NCI-H1417 treated with DMSO at 0.1 percent for 48 hours (cell line): ENCODE measurements at regions not wholly inside any gene's neighbourhood (a gene's known extent, or its start where the extent isn't known, plus 50 kb on each side); places are given as distances from the start of the nearest gene placed in this dataset.
"Not testable (repeated sequence)": the region's sequence is repeated elsewhere in the genome, so short reads cannot be mapped to it uniquely, and the experiment has no call there.

Source experiments
- DNase-seq: peaks from one replicate; lab custom pipeline; 2025; lab: John Stamatoyannopoulos, UW

DNA sequence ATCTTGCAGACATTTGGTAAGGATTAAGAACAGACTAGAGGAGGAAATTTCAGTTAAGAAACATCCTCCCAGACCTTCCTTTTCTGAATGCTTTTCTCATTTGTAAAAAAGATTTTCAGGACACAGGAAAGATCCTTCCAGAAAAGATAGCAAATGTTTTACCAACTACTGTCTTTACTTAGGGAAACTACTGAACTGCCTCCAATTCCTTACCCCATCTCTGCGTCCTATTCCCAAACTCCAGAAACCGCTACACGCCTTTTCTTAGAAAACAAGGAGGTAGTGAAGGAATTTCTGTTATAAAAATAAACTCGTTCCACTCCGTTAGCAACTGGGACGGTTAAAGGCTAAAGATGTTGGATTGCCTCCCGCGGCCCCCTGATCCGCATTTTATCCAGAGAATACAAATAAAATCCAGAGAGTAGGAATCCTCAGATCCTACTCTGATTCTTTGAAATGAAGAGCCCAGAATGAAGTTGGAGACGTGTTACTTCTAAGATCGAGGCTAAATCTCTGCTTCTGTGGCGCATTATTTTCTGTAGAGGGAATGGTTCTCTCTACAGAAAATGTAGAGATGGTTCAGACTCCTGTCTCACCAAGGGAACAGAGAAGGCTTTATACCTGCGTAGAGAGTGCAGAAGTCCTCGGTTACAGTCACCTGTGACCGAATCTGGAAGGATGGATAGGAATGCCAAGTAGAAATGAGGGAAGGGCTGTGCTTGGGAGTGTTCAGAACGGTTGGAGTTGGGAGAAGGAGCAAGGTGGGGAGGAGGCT, 133.0 kb downstream of the GPX5 start:
- DNase-seq: no peak

DNA sequence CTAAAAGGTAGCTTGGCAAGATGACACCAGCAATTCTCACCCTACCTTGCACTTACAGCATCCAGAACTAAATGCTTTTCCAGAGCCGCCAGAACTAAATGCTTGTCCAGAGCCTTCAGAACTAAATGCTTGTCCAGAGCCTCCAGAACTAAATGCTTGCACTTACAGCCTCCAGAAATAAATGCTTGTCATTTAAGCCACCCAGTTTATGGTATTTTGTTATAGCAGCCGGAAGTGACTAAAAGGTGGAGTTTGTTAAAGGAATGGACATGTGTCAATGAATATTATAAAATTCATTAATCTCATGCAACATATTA, 133.5 kb downstream of the GPX5 start:
- DNase-seq: no peak

DNA sequence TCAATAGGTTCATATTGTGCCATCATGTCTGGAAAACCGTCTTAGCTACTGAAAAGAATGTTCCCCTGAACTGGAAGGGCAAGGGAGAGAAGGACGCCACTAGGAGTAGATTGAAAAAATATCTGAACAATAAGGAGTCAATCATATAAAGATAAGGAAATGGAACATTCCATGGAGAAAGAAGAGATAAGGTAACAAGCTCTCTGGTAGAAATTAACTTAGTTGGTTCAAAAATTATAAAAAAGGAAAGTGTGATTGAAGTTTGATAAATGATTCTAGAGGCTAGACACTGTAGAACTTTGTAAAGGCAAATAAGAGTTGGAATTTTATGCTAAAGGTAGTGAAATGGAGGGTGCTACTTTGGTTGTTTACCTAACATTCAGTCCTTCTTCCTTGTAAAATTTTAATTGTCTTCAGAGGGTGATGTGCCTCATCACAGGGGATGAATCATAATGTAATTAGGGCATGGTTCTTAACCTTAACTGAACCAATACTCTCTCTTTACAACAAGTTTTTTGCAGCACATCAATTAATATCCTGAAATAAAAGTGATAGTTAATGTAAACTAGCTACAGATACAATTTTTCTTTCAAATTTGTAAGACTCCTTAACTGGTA, 135.5 kb downstream of the GPX5 start:
- no peak for DNase-seq

DNA sequence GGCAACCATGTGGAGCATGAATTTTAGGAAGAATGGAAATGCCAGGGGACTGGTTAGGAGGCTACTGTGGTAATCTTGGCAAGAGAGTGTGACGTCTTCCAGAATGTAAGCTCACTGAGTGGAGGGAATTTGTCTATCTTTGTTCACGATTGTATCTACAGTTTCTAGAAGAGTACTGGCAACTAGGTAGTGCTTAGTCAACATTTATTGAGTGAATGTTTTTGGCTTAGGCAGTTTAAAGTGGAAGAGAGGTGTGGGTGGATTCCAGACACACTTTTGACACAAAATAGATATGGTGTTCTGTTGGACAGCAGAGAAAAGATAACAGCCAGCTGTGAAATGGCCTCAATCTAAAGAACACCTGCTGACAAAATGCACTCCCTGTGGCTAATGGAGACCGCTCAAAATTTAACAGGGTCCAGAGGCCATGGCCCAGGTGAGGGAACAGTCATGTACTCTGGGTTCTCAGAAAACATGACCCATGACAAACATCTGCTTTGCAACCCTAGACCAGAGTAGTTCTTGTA, 139.3 kb downstream of the GPX5 start:
- no peak for DNase-seq

DNA sequence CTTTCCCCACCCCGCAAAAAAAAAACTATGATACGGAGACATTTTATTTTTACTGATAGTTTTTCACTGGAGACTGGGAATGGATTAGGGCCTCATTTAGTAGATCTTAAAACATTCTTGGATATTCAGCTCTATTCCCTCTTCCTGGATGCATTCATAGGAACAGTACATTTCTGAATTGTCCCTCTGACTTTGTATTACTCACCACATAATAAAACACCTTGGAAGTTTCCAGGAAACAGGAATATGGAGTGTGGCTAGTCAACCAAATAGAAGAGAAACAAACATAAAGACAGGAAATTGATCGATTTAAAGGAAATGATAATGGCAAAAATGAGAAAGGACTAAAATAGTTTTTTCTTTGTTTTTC, 147.7 kb downstream of the GPX5 start:
- DNase-seq: no peak

DNA sequence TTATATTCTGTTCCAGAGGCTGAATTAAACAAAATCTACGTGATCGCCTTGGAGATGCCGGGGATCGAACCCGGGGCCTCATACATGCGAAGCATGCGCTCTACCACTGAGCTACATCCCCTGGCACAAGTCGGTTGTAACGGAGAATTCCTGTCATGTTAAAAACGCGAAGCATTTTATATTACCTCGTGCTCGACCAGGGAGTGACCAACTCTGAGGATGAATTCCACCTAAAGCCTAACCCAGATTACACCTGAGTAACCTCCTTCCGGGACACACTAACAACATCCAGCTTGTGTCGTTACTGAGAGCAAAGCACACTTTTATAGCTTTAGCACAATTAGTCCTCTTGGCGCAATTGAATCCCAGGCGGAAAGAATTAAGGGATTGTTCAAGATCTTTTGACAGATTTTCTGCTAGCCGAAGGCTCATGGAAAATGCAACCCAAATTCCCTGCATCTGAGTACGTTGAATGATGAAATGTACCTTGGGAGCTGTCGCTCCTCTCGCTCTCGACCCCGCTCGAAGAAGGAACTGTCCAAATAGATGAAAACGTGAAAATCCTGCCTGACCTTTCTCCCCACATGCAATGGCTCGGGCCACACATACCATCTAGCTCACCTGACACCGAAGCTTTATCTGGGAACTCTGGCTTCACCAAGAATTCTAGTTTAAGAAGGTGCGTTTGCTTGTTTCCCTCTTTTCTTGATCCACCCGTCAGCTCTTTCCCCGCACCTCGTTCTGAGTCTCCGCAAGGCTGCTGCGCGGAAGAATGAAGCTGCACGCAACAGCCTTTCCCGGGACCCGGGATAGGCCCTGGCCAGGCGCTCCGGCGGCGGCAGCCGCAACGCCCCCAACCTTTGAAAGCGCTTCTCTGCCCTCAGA, 148.3 kb downstream of the GPX5 start:
- no peak for DNase-seq

DNA sequence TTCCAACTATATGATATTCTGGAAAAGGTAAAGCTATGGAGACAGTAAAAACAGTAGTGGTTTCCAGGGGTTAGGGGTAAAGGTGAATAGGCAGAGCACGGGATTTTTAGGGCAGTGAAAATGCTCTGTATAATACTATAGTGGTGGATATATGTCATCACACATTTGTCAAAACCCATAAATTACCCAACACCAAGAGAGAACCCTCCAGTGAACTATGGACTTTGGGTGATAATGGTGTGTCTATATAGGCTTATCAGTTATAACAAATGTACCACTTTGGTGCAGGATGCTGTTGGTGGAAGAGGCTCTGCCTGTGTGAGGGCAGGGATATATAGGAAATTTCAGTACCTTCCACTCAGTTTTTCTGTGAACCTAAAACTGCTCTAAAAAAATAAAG, 149.9 kb downstream of the GPX5 start:
- DNase-seq: no peak

DNA sequence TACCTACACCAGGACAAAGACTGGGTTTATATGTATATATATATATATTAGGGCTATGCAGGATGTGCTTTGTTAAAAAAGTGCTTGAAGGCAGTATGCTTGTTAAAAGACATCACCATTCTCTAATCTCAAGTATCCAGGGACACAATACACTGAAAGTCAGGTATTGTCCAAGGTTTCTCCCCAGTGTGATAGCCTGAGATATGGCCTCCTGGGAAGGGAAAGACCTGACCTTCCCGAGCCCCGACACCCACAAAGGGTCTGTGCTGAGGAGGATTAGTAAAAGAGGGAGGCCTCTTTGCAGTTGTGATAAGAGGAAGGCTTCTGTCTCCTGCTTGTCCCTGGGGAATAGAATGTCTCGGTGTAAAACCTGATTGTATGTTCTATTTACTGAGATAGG, 156.9 kb downstream of the GPX5 start:
- DNase-seq: no peak

DNA sequence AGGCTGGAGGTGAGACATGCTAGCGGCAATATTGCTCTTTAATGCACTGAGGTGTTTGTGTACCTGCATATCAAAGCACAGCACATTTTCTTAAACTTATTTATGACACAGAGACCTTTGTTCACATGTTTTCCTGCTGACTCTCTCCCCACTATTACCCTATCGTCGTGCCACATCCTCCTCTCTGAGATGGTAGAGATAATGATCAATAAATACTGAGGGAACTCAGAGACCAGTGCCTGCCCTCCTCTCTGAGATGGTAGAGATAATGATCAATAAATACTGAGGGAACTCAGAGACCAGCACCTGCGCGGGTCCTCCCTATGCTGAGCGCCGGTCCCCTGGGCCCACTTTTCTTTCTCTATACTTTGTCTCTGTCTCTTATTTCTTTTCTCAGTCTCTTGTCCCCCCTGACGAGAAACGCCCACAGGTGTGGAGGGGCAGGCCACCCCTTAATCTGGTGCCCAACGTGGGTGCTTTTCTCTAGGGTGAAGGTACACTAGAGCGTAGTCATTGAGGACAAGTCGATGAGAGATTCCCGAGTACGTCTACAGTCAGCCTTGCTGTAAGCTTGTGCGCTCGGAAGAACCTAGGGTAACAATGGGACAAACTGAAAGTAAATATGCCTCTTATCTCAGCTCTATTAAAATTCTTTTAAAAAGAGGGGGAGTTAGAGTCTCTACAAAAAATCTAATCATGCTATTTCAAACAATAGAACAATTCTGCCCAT, 157.4 kb downstream of the GPX5 start:
- not testable (repeated sequence) for DNase-seq

DNA sequence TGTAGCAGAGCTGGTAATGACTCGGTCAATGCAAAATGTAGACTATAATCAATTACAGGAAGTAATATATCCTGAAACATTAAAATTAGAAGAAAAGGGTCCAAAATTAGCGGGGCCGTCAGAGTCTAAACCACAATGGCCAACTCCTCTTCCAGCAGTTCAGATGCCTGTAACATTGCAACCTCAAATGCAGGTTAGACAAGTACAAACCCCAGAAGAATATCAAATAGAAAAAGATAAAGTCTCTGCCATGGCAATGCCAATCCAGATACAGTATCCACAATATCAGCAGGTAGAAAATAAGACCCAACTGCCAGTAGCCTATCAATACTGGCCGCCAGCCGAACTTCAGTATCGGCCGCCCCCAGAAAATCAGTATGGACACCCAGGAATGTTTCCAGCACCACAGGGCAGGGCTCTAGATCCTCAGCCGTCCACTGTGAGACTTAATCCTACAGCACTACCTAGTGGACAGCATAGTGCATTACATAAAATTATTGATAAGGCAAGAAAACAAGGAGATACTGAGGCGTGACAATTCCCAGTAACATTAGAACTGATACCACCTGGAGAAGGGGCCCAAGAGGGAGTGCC, 158.4 kb downstream of the GPX5 start:
- peak; percentile 11 for DNase-seq

DNA sequence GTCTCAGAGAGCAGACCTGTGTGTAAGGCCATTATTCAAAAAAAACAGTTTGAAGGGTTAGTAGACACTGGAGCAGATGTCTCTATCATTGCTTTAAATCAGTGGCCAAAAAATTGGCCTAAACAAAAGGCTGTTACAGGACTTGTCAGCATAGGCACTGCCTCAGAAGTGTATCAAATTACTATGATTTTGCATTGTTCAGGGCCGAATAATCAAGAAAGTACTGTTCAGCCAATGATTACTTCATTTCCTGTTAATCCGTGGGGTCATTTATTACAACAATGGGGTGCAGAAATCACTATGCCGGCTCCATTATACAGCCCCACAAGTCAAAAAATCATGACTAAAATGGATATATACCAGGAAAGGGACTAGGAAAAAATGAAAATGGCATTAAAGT, 160.3 kb downstream of the GPX5 start:
- not testable (repeated sequence) for DNase-seq

DNA sequence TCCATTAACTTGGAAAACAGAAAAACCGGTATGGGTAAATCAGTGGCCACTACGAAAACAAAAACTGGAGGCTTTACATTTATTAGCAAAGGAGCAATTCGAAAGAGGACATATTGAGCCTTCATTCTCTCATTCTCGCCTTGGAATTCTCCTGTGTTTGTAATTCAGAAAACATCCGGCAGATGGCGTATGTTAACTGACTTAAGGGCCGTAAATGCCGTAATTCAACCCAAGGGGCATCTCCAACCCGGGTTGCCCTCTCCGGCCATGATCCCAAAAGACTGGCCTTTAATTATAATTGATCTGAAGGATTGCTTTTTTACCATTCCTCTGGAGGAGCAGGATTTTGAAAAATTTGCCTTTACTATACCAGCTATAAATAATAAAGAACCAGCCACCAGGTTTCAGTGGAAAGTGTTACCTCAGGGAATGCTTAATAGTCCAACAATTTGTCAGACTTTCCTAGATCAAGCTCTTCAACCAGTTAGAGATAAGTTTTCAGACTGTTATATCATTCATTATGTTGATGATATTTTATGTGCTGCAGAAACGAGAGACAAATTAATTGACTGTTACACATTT, 160.9 kb downstream of the GPX5 start:
- peak; percentile 10 for DNase-seq

DNA sequence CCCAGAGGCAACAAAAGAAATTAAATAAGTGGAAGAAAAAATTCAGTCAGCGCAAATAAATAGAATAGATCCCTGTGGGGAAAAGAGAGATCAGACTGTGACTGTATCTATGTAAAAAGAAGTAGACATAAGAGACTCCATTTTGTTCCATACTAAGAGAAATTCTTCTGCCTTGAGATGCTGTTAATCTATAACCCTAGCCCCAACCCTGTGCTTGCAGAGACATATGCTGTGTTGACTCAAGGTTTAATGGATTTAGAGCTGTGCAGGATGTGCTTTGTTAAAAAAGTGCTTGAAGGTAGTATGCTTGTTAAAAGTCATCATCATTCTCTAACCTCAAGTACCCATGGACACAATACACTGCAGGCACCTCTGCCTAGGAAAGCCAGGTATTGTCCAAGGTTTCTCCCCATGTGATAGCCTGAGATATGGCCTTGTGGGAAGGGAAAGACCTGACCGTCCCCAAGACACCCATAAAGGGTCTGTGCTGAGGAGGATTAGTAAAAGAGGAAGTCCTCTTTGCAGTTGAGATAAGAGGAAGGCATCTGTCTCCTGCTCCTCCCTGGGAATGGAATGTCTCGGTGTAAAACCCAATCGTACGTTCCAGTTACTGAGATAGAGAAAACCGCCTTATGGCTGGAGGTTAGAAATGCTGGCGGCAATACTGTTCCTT, 161.8 kb downstream of the GPX5 start:
- DNase-seq: not testable (repeated sequence)

DNA sequence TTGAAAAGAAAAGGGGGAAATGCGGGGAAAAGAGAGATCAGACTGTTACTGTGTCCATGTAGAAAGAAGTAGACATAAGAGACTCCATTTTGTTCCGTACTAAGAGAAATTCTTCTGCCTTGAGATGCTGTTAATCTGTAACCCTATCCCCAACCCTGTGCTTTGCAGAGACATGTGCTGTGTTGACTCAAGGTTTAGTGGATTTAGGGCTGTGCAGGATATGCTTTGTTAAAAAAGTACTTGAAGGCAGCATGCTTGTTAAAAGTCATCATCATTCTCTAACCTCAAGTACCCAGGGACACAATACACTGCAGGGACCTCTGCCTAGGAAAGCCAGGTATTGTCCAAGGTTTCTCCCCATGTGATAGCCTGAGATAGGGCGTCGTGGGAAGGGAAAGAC, 166.3 kb downstream of the GPX5 start:
- DNase-seq: not testable (repeated sequence)

DNA sequence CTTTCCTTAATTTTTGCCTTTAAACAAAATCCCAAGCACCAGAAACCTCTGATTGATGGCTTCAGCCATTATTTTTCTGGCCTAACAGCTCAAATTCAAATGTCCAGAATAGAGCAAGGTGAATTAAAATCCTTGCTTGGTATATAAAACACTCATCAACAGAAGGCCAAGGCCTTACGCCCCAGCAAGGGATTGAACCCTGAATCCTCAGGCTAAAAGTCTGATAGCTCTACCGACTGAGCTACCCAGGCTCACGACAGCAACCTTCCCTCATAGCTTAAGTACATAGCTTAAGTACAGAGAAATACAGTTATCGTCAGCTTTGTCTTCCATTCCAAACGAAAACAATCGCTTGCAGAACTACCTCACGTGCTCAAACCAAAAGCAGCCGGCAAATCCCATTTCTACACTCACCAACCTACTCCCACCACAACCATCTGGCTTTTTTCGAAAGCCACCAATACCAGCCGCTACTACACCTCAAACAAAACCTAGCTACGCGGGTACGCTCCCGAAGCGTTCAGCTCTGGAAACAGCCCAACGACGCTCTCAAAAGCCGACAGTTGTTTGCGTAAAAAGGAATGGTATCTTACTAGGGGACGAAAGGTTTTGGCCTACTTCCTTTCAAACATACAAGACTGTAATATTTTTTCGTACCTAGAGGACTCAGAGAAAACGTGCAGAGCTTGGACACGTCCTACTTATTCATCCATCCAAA, 167.5 kb downstream of the GPX5 start:
- DNase-seq: no peak

DNA sequence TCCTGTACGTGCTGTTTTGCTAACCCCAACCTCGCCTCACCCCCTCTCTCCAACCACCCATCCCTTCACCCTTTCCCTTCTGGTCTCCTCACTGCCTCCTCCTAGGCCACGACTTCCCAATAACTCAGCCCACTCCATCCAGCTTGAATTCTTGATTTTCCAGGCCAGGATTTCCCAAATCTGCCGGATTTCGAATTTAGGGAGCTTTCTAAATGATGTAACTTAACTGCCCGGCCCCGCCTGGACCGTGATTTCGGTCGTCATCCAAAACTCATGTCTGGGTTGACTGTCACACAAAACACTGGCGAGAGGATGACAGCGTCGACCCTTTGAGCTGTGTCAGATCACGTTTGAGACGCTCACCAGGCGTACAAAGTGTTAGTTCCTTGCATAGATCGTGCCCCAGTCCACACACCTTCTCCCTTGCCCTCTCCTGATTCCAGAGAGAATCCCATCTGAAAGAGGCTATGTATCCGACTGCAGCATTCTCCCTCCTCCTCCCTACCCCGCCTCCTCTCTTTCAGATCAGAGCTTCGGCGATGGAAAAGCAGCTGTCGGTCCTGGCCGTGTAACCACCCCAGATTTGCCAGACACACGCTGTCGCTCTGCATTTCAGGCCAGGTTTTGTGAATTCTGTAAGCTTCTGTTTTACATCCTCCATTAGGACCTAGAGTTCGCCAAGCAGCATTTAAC, 168.2 kb downstream of the GPX5 start:
- no peak for DNase-seq

DNA sequence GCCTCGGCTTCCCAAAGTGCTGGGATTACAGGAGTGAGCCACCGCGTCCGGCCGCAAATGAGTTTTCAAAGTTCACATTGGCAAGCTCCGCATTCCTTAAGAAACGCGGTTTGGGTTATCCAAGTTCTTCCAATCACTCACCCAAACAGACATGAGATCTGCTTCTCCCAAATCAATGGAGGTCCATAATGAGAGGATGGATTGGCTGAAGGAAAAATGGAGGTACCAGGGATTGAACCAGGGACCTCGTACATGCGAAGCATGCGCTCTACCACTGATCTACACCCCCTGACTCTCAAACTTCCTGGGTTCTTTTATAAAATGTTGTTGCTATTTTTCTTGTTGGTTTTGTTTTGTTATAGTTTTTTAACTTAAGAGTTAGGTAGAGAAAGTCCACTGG, 170.0 kb downstream of the GPX5 start:
- no peak for DNase-seq

DNA sequence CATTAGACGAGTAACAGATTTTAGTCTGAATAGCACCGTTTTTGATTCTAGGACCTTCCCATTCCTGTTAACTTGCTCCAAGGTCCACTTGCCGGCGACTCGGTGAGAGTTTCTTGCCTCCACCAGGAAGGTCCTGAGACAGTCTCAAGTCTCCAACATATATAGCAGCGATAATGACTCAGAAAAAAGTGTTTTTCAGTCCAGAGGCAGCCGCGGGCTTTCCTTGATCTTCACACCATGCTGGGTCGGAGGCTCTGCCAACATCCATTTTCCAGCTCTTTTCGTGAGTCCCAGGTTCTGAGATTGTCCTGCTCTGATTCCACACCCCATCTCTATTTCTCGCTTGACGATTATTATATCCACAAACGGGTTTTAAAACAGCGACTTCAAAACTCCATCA, 170.5 kb downstream of the GPX5 start:
- no peak for DNase-seq

DNA sequence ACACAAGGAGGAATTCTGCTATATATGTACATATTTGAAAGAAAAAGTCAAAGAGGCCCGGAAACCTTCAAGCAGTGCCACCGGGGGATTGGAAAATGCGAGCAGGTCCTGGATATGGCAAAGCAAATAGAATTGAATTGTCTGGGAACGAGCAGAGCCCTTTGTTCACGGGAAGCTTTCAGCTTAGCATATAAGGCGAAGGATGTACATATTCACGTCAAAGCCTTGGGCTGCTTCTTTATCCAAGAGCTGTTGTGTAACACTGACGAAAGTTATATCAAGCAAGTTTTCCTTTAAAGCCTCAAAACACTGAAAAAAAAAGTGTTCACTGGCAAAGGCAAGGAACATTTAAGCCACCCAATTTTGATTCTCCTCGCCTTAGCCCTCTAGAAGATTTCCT, 171.0 kb downstream of the GPX5 start:
- no peak for DNase-seq
